Fibroblast of lung (primary cell): ENCODE measurements at regions not wholly inside any gene's neighbourhood (a gene's known extent, or its start where the extent isn't known, plus 50 kb on each side); places are given as distances from the start of the nearest gene placed in this dataset.

ENCODE experiments used
- CTCF ChIP-seq, 2 donors: IDR thresholded peaks in 1 of 2; conservative IDR thresholded peaks in 1 of 2; 1 replicate in 1 of 2; 2 replicates in 1 of 2; pipeline ENCODE4 v1.5.1; 2011 to 2012; ENCODE audit warnings: low read length in 2 of 2, control low read depth in 1 of 2, inconsistent platforms in 1 of 2, low read depth in 1 of 2, mild to moderate bottlenecking in 1 of 2
- EZH2 ChIP-seq: IDR thresholded peaks from 2 replicates; pipeline ENCODE4 v1.5.1; 2012; ENCODE audit warnings: low read length, control low read depth, mild to moderate bottlenecking; ENCODE audit errors: missing control alignments

- TF ChIP-seq EZH2 (no peak), CTCF (conservative IDR thresholded peaks at IDR 0.05 in 1 of 2, IDR thresholded peaks at IDR 0.05 in 1 of 2; ENCODE audit: low read depth in 1 of 2, low read length in 2 of 2) (no peak)
Measured at GRCh38 chr2:181170256-181170655, 189.9 kb downstream of the UBE2E3 start.
